A549 (cell line): ENCODE measurements at regions not wholly inside any gene's neighbourhood (a gene's known extent, or its start where the extent isn't known, plus 50 kb on each side); places are given as distances from the start of the nearest gene placed in this dataset.

Experiments
- ATAC-seq, 2 experiments: fragments of 200-7000 bp in 1 of 2; fragments of >200 bp in 1 of 2; cut with Nextera tagmentation in 1 of 2; cut with Tn5 transposase in 1 of 2; 3 replicates each; pipeline versions ENCODE4 v1.8.0 to v1.9.1; 2018 to 2020; ENCODE audit warnings: mild to moderate bottlenecking in 1 of 2, moderate library complexity in 1 of 2
- CTCF ChIA-PET: fragments of 300-600 bp; sonication (Branson Sonifier 250); formaldehyde crosslinking; extraction: SDS; loops from one replicate; lab custom pipeline; 2021; ENCODE audit warnings: antibody characterized with exemption, inconsistent platforms; lab: Yijun Ruan, JAX
- POLR2A ChIA-PET: fragments of 350-600 bp; formaldehyde crosslinking; extraction: SDS; loops from one replicate; lab custom pipeline; 2021; ENCODE audit warnings: antibody characterized with exemption, inconsistent platforms; lab: Yijun Ruan, JAX
- DNase-seq, 2 experiments: peaks; one replicate each; pipeline versions ENCODE4 v3.0.0 to v3.0.0-alpha.2; 2011 to 2016; ENCODE audit warnings: low read depth in 1 of 2, low spot score in 1 of 2
- FAIRE-seq: peaks from 2 replicates; lab custom pipeline; 2011; peaks lifted over from hg19 to GRCh38; lab: Jason Lieb, UNC
- H3K27ac ChIP-seq, 2 experiments: fragments of >200 bp; sonication (Bioruptor Twin); formaldehyde crosslinking; 3 replicates each; pipeline ENCODE4 v1.5.1; 2016 to 2017
- H3K4me1 ChIP-seq: fragments of >200 bp; sonication (Bioruptor Twin); formaldehyde crosslinking; 3 replicates; pipeline ENCODE4 v1.6.1; 2016
- H3K4me2 ChIP-seq: fragments of >200 bp; sonication (Bioruptor Twin); formaldehyde crosslinking; 3 replicates; pipeline ENCODE4 v1.6.1; 2016
- H3K4me3 ChIP-seq: fragments of >200 bp; sonication (Bioruptor Twin); formaldehyde crosslinking; 3 replicates; pipeline ENCODE4 v1.5.1; 2016
- H3K9me3 ChIP-seq: fragments of >200 bp; sonication (Bioruptor Twin); formaldehyde crosslinking; 3 replicates; pipeline ENCODE4 v1.6.1; 2016
- BHLHE40 ChIP-seq: IDR thresholded peaks from 2 replicates; pipeline ENCODE4 v1.6.1; 2012; ENCODE audit warnings: low read depth, low read length, inconsistent platforms
- CBX2 ChIP-seq: fragments of 200-600 bp; sonication (generic); IDR thresholded peaks from 2 replicates; pipeline ENCODE4 v1.6.1; 2016; ENCODE audit warnings: low read depth, mild to moderate bottlenecking, borderline replicate concordance
- CBX8 ChIP-seq: fragments of 200-600 bp; sonication (generic); IDR thresholded peaks from 2 replicates; pipeline ENCODE4 v1.6.1; 2016
- CEBPB ChIP-seq, 2 experiments: fragments of >200 bp in 1 of 2; sonication (Bioruptor Twin) in 1 of 2; formaldehyde crosslinking in 1 of 2; IDR thresholded peaks; 2 replicates each; pipeline ENCODE4 v1.6.1; 2012 to 2016
- CHD2 ChIP-seq: fragments of 150-350 bp; IDR thresholded peaks from 2 replicates; pipeline ENCODE4 v1.6.1; 2014; ENCODE audit warnings: low read length; ENCODE audit not compliant: partially characterized antibody
- FOSB ChIP-seq: fragments of 250-450 bp; sonication (Bioruptor Pico); IDR thresholded peaks from 2 replicates; pipeline ENCODE4 v1.5.0; 2020; ENCODE audit warnings: mild to moderate bottlenecking, moderate library complexity
- HDAC2 ChIP-seq: fragments of 200-600 bp; sonication (generic); IDR thresholded peaks from 2 replicates; pipeline ENCODE4 v1.6.1; 2016
- HOXA7 ChIP-seq: fragments of 250-450 bp; sonication (Bioruptor Pico); IDR thresholded peaks from 2 replicates; pipeline ENCODE4 v1.5.0; 2020; ENCODE audit warnings: mild to moderate bottlenecking, moderate library complexity
- HOXB13 ChIP-seq: fragments of 250-450 bp; sonication (Bioruptor Pico); IDR thresholded peaks from 2 replicates; pipeline ENCODE4 v1.5.0; 2020; ENCODE audit warnings: low read depth, mild to moderate bottlenecking, moderate library complexity
- JUN ChIP-seq, 2 experiments: fragments of >200 bp; sonication (Bioruptor Twin); formaldehyde crosslinking; IDR thresholded peaks; 2 replicates in 1 of 2; 3 replicates in 1 of 2; pipeline ENCODE4 v1.6.1; 2016 to 2017
- KDM1A ChIP-seq: fragments of 200-600 bp; sonication (generic); IDR thresholded peaks from 2 replicates; pipeline ENCODE4 v1.6.1; 2016; ENCODE audit warnings: low read depth, mild to moderate bottlenecking
- KDM5A ChIP-seq: fragments of 200-600 bp; sonication (generic); IDR thresholded peaks from 2 replicates; pipeline ENCODE4 v1.6.1; 2016; ENCODE audit warnings: antibody characterized with exemption, mild to moderate bottlenecking
- MAFK ChIP-seq: fragments of 450-650 bp; IDR thresholded peaks from 2 replicates; pipeline ENCODE4 v1.6.1; 2014; ENCODE audit not compliant: partially characterized antibody
- NFE2L2 ChIP-seq: fragments of 150-350 bp; conservative IDR thresholded peaks from 2 replicates; pipeline ENCODE4 v1.6.1; 2014; ENCODE audit warnings: low read length
- PHF8 ChIP-seq: fragments of 200-600 bp; sonication (generic); IDR thresholded peaks from 2 replicates; pipeline ENCODE4 v1.6.1; 2016; ENCODE audit warnings: low read depth, mild to moderate bottlenecking, antibody characterized with exemption, moderate library complexity, borderline replicate concordance
- POLR2A ChIP-seq: IDR thresholded peaks from 2 replicates; pipeline ENCODE4 v1.6.1; 2012; ENCODE audit warnings: mild to moderate bottlenecking, low read length
- POLR2AphosphoS2 ChIP-seq: conservative IDR thresholded peaks from 2 replicates; pipeline ENCODE4 v1.6.1; 2012; ENCODE audit warnings: low read length, improper control_type of control experiment, inconsistent platforms
- RCOR1 ChIP-seq: fragments of 150-350 bp; IDR thresholded peaks from 2 replicates; pipeline ENCODE4 v1.6.1; 2014; ENCODE audit warnings: antibody characterized with exemption, low read length, low read depth
- RFX5 ChIP-seq: fragments of 450-650 bp; IDR thresholded peaks from 2 replicates; pipeline ENCODE4 v1.7.1; 2014; ENCODE audit warnings: antibody characterized with exemption, mild to moderate bottlenecking, moderate library complexity
- RNF2 ChIP-seq: fragments of 200-600 bp; sonication (generic); IDR thresholded peaks from 2 replicates; pipeline ENCODE4 v1.6.1; 2016; ENCODE audit warnings: low read depth, mild to moderate bottlenecking, antibody characterized with exemption, moderate library complexity, borderline replicate concordance
- SMC3 ChIP-seq: fragments of >200 bp; sonication (Bioruptor Twin); formaldehyde crosslinking; IDR thresholded peaks from 3 replicates; pipeline ENCODE4 v1.6.1; 2018; ENCODE audit warnings: inconsistent platforms
- SREBF2 ChIP-seq: fragments of 450-650 bp; IDR thresholded peaks from 2 replicates; pipeline ENCODE4 v1.6.1; 2014; ENCODE audit warnings: mild to moderate bottlenecking, moderate library complexity
- WGBS: methylation state at CpG from one replicate; pipeline ENCODE4 v1.1.6; 2017; ENCODE audit errors: missing lambda C conversion rate; 5-methylcytosine and 5-hydroxymethylcytosine counted together
- TF ChIP-seq, protein P1 (sequence below): fragments of >200 bp; sonication (Bioruptor Twin); formaldehyde crosslinking; IDR thresholded peaks from 3 replicates; pipeline ENCODE4 v1.5.1; 2016
- TF ChIP-seq, protein P2 (sequence below): IDR thresholded peaks from 2 replicates; pipeline ENCODE4 v1.6.1; 2012
- TF ChIP-seq, protein P3 (sequence below): IDR thresholded peaks from 2 replicates; pipeline ENCODE4 v1.6.1; 2012; ENCODE audit warnings: low read depth, borderline replicate concordance
- TF ChIP-seq, protein P4 (sequence below): IDR thresholded peaks from 2 replicates; pipeline ENCODE4 v1.6.1; 2012

DNA sequence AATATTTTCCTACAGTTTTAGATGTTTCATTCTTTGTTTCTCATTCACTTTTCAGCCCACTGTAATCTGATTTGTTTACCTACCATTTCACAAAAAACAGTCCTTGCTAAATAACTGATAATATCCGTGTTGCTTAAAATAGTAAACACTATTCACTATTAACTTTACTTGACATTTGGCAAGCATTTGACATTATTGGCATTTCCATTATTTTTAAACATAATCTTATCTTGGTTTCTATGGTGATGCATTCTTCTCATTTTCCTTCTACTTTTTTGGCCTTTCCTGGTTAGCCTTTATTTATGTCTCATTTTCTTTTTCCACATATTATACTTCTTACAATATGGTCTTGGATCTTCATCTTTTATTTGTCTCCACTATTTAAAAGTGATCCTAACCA, 715.3 kb downstream of the DNAJB9 start:
- TF ChIP-seq SREBF2 (no peak), RFX5 (no peak), CBX8 (no peak), JUN (IDR thresholded peaks at IDR 0.05) (no peak), HOXB13 (no peak), RNF2 (no peak), BHLHE40 (no peak), HOXA7 (CRISPR knock-in tag) (no peak), POLR2A (no peak), CEBPB (IDR thresholded peaks at IDR 0.05) (no peak), CHD2 (no peak), RCOR1 (no peak)
- TF ChIP-seq, protein P1, sequence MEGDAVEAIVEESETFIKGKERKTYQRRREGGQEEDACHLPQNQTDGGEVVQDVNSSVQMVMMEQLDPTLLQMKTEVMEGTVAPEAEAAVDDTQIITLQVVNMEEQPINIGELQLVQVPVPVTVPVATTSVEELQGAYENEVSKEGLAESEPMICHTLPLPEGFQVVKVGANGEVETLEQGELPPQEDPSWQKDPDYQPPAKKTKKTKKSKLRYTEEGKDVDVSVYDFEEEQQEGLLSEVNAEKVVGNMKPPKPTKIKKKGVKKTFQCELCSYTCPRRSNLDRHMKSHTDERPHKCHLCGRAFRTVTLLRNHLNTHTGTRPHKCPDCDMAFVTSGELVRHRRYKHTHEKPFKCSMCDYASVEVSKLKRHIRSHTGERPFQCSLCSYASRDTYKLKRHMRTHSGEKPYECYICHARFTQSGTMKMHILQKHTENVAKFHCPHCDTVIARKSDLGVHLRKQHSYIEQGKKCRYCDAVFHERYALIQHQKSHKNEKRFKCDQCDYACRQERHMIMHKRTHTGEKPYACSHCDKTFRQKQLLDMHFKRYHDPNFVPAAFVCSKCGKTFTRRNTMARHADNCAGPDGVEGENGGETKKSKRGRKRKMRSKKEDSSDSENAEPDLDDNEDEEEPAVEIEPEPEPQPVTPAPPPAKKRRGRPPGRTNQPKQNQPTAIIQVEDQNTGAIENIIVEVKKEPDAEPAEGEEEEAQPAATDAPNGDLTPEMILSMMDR, result no peak
- Histone ChIP-seq H3K4me3 (no peak overlapping the region), H3K4me2 (no peak overlapping the region), H3K9me3 (no peaks in the 10 kb centered on the region; the same call in 2 of the 3 replicates), H3K4me1 (no peaks in the 10 kb centered on the region), H3K27ac (no peak overlapping the region)
- FAIRE-seq, result no peak
- ATAC-seq, result no peak
- WGBS, result 3% methylated on average over 1 of the region's 1 CpG
- POLR2A ChIA-PET, result no interaction called here
- CTCF ChIA-PET, result no interaction called here
- no peak for DNase-seq

DNA sequence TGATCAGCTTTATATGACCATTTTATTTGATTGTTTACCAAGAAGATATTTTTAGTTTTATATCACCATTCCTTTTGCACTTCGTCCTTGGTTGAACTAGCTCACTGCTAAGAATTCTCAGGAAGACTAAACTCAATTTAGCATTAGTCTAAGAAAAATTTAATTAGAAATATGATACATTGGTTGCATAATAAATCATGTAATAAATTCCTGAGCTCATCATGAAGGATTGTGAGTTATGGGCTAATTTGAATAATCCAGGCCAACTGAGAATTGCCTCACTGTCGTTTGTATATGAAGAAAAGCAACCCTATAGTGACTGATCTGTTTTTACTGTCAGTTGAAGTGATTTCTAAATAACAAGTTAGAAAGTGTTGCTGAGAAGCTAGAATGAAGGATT, 725.5 kb downstream of the DNAJB9 start:
- no peak overlapping the region for H3K4me3 ChIP-seq
- ATAC-seq (no peak), DNase-seq (no peak), FAIRE-seq (no peak)
- no peaks in the 10 kb centered on the region for H3K4me1 ChIP-seq
- H3K27ac ChIP-seq, result no peak overlapping the region
- H3K9me3 ChIP-seq, result no peaks in the 10 kb centered on the region
- no peak for TF ChIP-seq PHF8
- TF ChIP-seq JUN (IDR thresholded peaks at IDR 0.05), result no peak
- TF ChIP-seq SMC3, result no peak
- TF ChIP-seq POLR2AphosphoS2, result no peak
- TF ChIP-seq KDM1A, result no peak
- TF ChIP-seq, protein P2, sequence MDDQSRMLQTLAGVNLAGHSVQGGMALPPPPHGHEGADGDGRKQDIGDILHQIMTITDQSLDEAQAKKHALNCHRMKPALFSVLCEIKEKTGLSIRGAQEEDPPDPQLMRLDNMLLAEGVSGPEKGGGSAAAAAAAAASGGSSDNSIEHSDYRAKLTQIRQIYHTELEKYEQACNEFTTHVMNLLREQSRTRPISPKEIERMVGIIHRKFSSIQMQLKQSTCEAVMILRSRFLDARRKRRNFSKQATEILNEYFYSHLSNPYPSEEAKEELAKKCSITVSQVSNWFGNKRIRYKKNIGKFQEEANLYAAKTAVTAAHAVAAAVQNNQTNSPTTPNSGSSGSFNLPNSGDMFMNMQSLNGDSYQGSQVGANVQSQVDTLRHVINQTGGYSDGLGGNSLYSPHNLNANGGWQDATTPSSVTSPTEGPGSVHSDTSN, result no peak
- no peak for TF ChIP-seq CBX8
- TF ChIP-seq, protein P3, sequence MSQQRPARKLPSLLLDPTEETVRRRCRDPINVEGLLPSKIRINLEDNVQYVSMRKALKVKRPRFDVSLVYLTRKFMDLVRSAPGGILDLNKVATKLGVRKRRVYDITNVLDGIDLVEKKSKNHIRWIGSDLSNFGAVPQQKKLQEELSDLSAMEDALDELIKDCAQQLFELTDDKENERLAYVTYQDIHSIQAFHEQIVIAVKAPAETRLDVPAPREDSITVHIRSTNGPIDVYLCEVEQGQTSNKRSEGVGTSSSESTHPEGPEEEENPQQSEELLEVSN, result no peak
- no peak for TF ChIP-seq RNF2
- no peak for TF ChIP-seq KDM5A
- TF ChIP-seq, protein P4, sequence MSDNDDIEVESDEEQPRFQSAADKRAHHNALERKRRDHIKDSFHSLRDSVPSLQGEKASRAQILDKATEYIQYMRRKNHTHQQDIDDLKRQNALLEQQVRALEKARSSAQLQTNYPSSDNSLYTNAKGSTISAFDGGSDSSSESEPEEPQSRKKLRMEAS, result no peak
- TF ChIP-seq HOXA7 (CRISPR knock-in tag), result no peak
- no peak for TF ChIP-seq POLR2A
- no peak for TF ChIP-seq FOSB (CRISPR knock-in tag)
- TF ChIP-seq HDAC2, result no peak
- TF ChIP-seq NFE2L2, result no peak
- TF ChIP-seq MAFK, result no peak
- no peak for TF ChIP-seq CBX2
- no peak overlapping the region for H3K4me2 ChIP-seq
- CTCF ChIA-PET, result no interaction called here
- WGBS, result 2% methylated on average over 2 of the region's 2 CpGs
- POLR2A ChIA-PET, result no interaction called here
